Fibroblast of pulmonary artery (primary cell): ENCODE measurements at regions not wholly inside any gene's neighbourhood (a gene's known extent, or its start where the extent isn't known, plus 50 kb on each side); places are given as distances from the start of the nearest gene placed in this dataset.

Experiments used
- DNase-seq: peaks from one replicate; pipeline ENCODE4 v3.0.0-alpha.2; 2010; ENCODE audit warnings: low read depth
- H3K4me3 ChIP-seq: replicated peaks from 2 replicates; pipeline ENCODE4 v1.5.1; 2011; ENCODE audit warnings: low read depth, mild to moderate bottlenecking, control low read depth, low read length, moderate library complexity
- TF ChIP-seq, protein P1 (sequence below): IDR thresholded peaks from 2 replicates; pipeline ENCODE4 v1.5.1; 2011; ENCODE audit warnings: mild to moderate bottlenecking, control low read depth, low read length, inconsistent platforms; ENCODE audit errors: missing control alignments

DNA sequence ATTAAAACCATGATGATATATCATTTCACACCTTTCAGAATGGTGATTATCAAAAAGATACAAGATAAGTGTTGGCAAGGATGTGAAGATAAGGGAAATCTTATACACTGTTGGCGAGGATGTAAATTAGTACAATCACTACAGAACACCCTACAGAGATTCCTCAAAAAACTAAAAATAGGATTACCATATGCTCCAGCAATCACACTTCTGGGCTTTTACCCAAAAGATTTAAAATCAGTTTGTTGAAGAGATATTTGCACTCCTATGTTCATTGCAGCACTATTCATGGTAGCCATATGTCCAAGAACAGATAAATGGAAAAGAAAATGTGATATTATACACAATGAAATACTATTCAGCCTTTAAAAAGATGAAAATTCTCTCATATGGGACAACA is 240.4 kb downstream of the GABRG1 start:
- DNase-seq: no peak
- TF ChIP-seq, protein P1, sequence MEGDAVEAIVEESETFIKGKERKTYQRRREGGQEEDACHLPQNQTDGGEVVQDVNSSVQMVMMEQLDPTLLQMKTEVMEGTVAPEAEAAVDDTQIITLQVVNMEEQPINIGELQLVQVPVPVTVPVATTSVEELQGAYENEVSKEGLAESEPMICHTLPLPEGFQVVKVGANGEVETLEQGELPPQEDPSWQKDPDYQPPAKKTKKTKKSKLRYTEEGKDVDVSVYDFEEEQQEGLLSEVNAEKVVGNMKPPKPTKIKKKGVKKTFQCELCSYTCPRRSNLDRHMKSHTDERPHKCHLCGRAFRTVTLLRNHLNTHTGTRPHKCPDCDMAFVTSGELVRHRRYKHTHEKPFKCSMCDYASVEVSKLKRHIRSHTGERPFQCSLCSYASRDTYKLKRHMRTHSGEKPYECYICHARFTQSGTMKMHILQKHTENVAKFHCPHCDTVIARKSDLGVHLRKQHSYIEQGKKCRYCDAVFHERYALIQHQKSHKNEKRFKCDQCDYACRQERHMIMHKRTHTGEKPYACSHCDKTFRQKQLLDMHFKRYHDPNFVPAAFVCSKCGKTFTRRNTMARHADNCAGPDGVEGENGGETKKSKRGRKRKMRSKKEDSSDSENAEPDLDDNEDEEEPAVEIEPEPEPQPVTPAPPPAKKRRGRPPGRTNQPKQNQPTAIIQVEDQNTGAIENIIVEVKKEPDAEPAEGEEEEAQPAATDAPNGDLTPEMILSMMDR: no peak
- no peak overlapping the region for H3K4me3 ChIP-seq

DNA sequence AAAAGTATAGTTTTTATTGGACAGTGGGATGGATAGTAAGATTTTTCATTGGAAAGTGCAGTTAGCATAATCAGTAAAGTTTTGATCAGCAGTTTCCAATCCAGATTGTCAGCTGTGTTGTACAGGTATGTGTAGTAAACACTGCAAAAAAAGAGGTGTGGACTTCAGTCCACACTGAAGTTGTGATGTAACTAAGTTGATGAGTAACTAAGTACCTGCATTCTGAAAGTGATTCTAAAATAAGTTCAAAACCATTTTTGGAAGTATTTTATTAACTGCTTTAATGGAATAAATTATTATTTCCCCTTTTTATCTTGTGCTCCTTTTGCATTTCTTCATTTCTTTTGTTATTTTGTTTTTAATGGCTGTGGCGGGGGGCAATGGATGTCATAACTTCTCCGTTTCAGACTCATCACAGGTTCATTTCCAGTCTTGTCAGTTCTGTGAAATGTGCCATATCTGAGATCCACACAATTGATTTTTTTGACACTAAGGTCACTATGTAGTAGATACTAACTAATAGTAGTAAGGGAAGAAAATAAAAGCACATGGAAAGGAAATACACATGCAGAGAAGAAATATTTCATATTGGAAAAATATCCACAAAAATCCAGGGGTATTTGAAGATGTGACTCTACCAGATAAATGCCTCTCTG is 247.5 kb downstream of the GABRG1 start:
- TF ChIP-seq, protein P1: no peak
- no peak for DNase-seq
- H3K4me3 ChIP-seq: no peak overlapping the region

DNA sequence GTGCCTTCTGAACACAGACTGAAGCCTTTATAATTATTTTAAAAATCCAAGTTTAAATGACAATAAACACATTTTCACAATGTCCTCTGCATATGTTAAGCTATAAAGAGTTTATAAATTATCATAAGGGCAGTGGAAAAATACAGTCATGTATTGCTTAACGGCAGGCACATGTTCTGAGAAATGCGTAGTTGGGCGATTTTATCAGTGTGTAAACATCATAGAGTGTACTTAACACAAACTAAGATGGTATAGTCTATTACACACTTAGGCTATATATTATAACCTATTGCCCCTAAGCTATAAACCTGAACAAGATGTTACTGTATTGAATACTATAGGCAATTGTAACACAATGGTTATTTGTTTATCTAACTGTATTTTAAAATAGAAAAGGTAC is 254.7 kb downstream of the GABRG1 start:
- TF ChIP-seq, protein P1: no peak
- no peak for DNase-seq
- no peak overlapping the region for H3K4me3 ChIP-seq

DNA sequence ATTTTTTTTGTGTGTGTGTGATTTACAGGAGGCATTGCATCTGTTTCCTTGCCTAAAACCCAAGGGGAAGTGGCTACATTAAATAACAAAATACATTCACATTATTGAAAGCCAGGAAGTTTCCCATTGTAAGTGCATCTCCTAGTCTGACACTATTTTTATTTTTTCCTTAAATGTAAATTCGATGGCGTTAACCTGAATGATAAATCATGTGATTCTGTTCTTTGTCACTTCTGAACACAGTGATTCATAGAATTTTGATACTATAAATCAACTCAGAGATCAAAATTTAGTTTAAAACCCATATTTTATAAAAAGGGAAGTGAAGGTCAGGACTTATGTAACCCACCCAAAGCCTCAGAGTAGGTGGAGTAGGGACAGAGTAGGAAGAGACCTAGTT is 258.1 kb downstream of the GABRG1 start:
- H3K4me3 ChIP-seq: no peak overlapping the region
- TF ChIP-seq, protein P1: no peak

DNA sequence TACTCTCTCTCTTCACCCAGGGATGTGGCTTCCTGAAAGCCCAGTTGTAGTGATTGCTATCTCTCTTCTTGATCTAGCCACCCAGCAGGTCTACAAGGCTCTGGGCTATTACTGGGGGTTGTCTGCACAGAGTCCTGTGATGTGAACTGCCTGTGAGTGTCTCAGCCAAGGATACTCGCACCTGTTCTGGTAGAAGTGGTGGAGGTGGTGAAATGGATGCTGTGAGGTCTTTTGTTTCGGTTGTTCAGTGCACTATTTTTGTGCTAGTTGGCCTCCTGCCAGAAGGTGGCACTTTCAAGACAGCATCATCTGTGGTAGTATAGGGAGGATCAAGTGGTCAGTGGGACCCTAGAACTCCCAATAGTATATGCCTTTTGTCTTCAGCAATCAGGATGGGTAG is 268.0 kb downstream of the GABRG1 start:
- no peak for DNase-seq
- no peak overlapping the region for H3K4me3 ChIP-seq
- TF ChIP-seq, protein P1: no peak

More for the DNA sequence above, 258.1 kb downstream of the GABRG1 start:
- DNase-seq: no peak

DNA sequence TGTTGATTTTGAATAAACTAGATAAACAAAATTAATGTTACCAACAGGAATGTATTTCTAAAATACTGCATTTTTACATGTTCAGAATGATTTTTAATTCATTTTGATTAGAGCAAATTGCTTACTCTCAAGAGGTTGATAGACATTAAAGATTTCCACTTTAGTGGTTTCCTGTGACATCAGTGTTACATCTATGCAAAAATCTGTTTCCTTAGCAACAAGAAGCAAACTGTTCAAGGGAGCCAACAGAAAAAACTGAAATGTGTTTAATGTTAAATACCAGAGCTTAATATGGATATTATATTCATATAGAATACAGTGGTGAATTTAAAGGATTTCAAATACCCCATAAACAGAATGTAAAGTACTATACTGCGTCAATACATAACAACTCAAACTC is 277.8 kb downstream of the GABRG1 start:
- TF ChIP-seq, protein P1: no peak
- no peak for DNase-seq
- H3K4me3 ChIP-seq: no peak overlapping the region

DNA sequence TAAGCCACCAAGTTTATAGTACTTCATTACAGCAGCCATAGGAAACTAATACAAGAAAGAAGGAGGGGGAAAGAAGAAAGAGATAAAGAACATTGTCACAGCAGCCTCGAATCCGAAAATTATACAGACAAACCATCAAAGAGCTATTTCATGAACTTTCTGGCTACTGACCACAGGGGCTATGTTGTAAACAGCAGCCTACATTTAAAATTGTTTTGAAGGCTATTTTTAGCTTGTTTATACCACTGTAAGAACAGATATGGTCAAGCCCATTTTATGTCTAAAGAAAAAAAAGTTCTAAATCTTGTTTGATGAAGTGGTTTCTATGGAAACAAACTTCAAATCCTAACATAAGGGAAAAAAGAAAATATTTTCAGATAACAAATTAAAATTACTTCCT is 282.1 kb downstream of the GABRG1 start:
- TF ChIP-seq, protein P1: no peak
- DNase-seq: no peak

More for the DNA sequence above, 282.1 kb downstream of the GABRG1 start:
- H3K4me3 ChIP-seq: no peak overlapping the region
